ENCODE measurements at regions not wholly inside any gene's neighbourhood (a gene's known extent, or its start where the extent isn't known, plus 50 kb on each side); places are given as distances from the start of the nearest gene placed in this dataset.

- Histone ChIP-seq H3K79me1 (ENCODE audit: insufficient read depth, low read depth, low read length, poor library complexity, severe bottlenecking) (no peaks in the 10 kb centered on the region), H3K9me3 (ENCODE audit: control insufficient read depth, low read depth, low read length) (no peaks in the 10 kb centered on the region), H3K23ac (ENCODE audit: insufficient read length, low read depth, low read length) (no peak overlapping the region), H2BK20ac (ENCODE audit: low read depth, low read length, poor library complexity, severe bottlenecking) (no peak overlapping the region), H3K56ac (ENCODE audit: insufficient read length, low read depth, low read length) (no peak overlapping the region), H2BK15ac (ENCODE audit: low read depth, low read length) (no peak overlapping the region), H3T11ph (ENCODE audit: low read length) (no peak overlapping the region), H2AFZ (ENCODE audit: low read length) (no peak overlapping the region), H3K27ac (ENCODE audit: insufficient read length, low read depth, low read length) (no peak overlapping the region), H2BK12ac (ENCODE audit: insufficient read length, low read depth, low read length) (no peak overlapping the region), H3K4me2 (ENCODE audit: insufficient read depth, insufficient read length, low read length) (no peak overlapping the region), H4K5ac (ENCODE audit: insufficient read length, low read depth, low read length) (no peak overlapping the region), H3K27me3 (ENCODE audit: insufficient read depth, low read length) (no peaks in the 10 kb centered on the region), H3K9ac (ENCODE audit: extremely low read depth, insufficient read length, low read length) (no peak overlapping the region), H2BK120ac (ENCODE audit: low read depth, low read length, poor library complexity, severe bottlenecking) (no peak overlapping the region), H4K91ac (ENCODE audit: insufficient read length, low read depth, low read length) (no peak overlapping the region), H3K4ac (ENCODE audit: low read depth, low read length) (no peak overlapping the region), H3K14ac (ENCODE audit: insufficient read depth, low read length) (no peak overlapping the region), H3K18ac (ENCODE audit: insufficient read length, low read depth, low read length) (no peak overlapping the region), H3K23me2 (ENCODE audit: insufficient read length, low read depth, low read length, poor library complexity, severe bottlenecking) (no peaks in the 10 kb centered on the region), H3K4me1 (ENCODE audit: insufficient read depth, low read length) (peaks cover 9% of the 10 kb centered on the region; the same call in 1 of the 2 replicates), H4K20me1 (ENCODE audit: control insufficient read depth, insufficient read depth, insufficient read length) (no peaks in the 10 kb centered on the region), H2AK5ac (ENCODE audit: insufficient read length, low read length) (no peak overlapping the region), H4K8ac (replicated peaks; ENCODE audit: insufficient read length, low read depth, low read length) (no peak overlapping the region), H3K79me2 (ENCODE audit: insufficient read depth, low read length) (no peaks in the 10 kb centered on the region), H2BK5ac (ENCODE audit: insufficient read length, low read length) (no peak overlapping the region)
- Mint-ChIP-seq H3K9me3 (peaks cover 2 to 10% of the 10 kb centered on the region in 2 experiments; a peak in 3 of 5 replicates), H3K27me3 (ENCODE audit: low read depth) (peaks cover 12% of the 10 kb centered on the region), H3K4me3 (no peak overlapping the region), H3K4me1 (peaks cover 23 to 26% of the 10 kb centered on the region in 2 experiments), H3K36me3 (ENCODE audit: insufficient read depth in 1 of 3, low read depth in 3 of 3) (peaks cover 0 to 3% (median 0%) of the 10 kb centered on the region in 3 experiments; a peak in 1 of 7 replicates), H3K27ac (no peak overlapping the region)
- no CpG with 5 or more reads among the region's 5 CpGs for WGBS (ENCODE audit: extremely low coverage, insufficient read length, low lambda C conversion rate)
- TF ChIP-seq, protein P1, sequence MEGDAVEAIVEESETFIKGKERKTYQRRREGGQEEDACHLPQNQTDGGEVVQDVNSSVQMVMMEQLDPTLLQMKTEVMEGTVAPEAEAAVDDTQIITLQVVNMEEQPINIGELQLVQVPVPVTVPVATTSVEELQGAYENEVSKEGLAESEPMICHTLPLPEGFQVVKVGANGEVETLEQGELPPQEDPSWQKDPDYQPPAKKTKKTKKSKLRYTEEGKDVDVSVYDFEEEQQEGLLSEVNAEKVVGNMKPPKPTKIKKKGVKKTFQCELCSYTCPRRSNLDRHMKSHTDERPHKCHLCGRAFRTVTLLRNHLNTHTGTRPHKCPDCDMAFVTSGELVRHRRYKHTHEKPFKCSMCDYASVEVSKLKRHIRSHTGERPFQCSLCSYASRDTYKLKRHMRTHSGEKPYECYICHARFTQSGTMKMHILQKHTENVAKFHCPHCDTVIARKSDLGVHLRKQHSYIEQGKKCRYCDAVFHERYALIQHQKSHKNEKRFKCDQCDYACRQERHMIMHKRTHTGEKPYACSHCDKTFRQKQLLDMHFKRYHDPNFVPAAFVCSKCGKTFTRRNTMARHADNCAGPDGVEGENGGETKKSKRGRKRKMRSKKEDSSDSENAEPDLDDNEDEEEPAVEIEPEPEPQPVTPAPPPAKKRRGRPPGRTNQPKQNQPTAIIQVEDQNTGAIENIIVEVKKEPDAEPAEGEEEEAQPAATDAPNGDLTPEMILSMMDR (conservative IDR thresholded peaks at IDR 0.05): no peak
- DNase-seq: no peak
Measured at GRCh38 chr3:72539856-72540255, 308.4 kb downstream of the SHQ1 start.

Data from H9 (cell line).